Kidney epithelial cell (primary cell): ENCODE measurements at regions not wholly inside any gene's neighbourhood (a gene's known extent, or its start where the extent isn't known, plus 50 kb on each side); places are given as distances from the start of the nearest gene placed in this dataset.
A peak's percentile ranks its signal among the peaks of the same experiment; 100 is the strongest.
"Not testable (repeated sequence)": the region's sequence is repeated elsewhere in the genome, so short reads cannot be mapped to it uniquely, and the experiment has no call there.

ENCODE experiments used
- DNase-seq: peaks from one replicate; pipeline ENCODE4 v3.0.0-alpha.2; 2010; ENCODE audit warnings: low read depth
- H3K27me3 ChIP-seq: 2 replicates; pipeline ENCODE4 v1.6.0; 2011; ENCODE audit warnings: low read length; ENCODE audit not compliant: control insufficient read depth, insufficient read depth
- H3K36me3 ChIP-seq: 2 replicates; pipeline ENCODE4 v1.5.1; 2011; ENCODE audit warnings: low read length; ENCODE audit not compliant: control insufficient read depth, insufficient read depth
- H3K4me3 ChIP-seq: 2 replicates; pipeline ENCODE4 v1.5.1; 2011; ENCODE audit warnings: low read depth, mild to moderate bottlenecking, control low read depth, low read length
- TF ChIP-seq, protein P1 (sequence below): IDR thresholded peaks from 2 replicates; pipeline ENCODE4 v1.5.1; 2011; ENCODE audit warnings: mild to moderate bottlenecking, moderate library complexity, low read length, control low read depth, inconsistent platforms; ENCODE audit not compliant: insufficient read depth, poor library complexity, severe bottlenecking

DNA sequence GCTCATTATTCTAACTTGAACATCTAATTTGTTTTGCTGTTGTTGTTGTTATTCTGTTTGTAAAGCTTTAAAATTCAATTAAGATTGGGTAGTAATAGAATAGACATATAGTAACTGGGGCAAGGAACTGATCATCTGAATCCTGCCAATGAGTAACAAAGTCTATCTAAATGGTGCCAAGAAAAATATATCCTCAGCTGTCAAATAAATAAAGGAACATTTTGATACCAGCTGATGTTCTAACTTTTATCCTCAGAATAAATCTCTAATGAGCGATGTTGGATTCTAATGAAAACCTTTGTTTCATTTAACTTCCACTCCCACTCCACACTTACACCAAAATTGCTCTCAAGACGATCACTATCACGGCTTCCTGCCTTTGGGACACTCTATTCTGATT, 210.9 kb downstream of the TINAG start:
- DNase-seq = peak; percentile 2
- Histone ChIP-seq H3K4me3 (no peak overlapping the region), H3K36me3 (no peaks in the 10 kb centered on the region), H3K27me3 (no peaks in the 10 kb centered on the region)
- TF ChIP-seq, protein P1, sequence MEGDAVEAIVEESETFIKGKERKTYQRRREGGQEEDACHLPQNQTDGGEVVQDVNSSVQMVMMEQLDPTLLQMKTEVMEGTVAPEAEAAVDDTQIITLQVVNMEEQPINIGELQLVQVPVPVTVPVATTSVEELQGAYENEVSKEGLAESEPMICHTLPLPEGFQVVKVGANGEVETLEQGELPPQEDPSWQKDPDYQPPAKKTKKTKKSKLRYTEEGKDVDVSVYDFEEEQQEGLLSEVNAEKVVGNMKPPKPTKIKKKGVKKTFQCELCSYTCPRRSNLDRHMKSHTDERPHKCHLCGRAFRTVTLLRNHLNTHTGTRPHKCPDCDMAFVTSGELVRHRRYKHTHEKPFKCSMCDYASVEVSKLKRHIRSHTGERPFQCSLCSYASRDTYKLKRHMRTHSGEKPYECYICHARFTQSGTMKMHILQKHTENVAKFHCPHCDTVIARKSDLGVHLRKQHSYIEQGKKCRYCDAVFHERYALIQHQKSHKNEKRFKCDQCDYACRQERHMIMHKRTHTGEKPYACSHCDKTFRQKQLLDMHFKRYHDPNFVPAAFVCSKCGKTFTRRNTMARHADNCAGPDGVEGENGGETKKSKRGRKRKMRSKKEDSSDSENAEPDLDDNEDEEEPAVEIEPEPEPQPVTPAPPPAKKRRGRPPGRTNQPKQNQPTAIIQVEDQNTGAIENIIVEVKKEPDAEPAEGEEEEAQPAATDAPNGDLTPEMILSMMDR = no peak

- TF ChIP-seq, protein P1 = no peak
- Histone ChIP-seq H3K36me3 (no peaks in the 10 kb centered on the region), H3K27me3 (no peaks in the 10 kb centered on the region), H3K4me3 (no peak overlapping the region)
- DNase-seq = peak; percentile 0
Observed at GRCh38 chr6:54525731-54526130, 217.5 kb downstream of the TINAG start.

- TF ChIP-seq, protein P1 = no peak
- H3K36me3 ChIP-seq = no peaks in the 10 kb centered on the region
- no peaks in the 10 kb centered on the region for H3K27me3 ChIP-seq
- H3K4me3 ChIP-seq = no peak overlapping the region
- no peak for DNase-seq
Observed at GRCh38 chr6:54533567-54533966, 225.3 kb downstream of the TINAG start.

DNA sequence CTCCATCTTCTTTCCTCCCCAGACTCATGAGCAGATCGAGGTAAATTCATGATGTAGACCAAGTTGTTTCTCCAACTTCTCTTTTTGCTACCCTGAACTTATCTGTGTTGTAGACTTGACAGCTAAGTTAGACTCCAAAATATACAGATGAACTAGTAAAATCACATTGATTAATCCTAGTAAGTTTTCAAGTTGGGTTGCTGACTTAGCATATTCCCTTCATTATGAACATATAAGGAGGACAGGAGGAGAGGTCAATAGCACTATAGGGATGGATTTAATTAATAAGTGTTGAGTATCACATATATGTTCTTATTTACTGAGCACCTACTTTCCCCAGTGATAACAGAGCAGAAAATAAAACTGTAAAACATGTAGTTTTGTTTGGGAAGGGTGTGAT, 227.3 kb downstream of the TINAG start:
- Histone ChIP-seq H3K27me3 (no peaks in the 10 kb centered on the region), H3K36me3 (no peaks in the 10 kb centered on the region), H3K4me3 (no peak overlapping the region)
- no peak for DNase-seq
- TF ChIP-seq, protein P1 = no peak

GRCh38 chr6:54541541-54541940, 233.3 kb downstream of the TINAG start:
- H3K27me3 ChIP-seq = no peaks in the 10 kb centered on the region
- no peaks in the 10 kb centered on the region for H3K36me3 ChIP-seq
- TF ChIP-seq, protein P1 = no peak
- no peak for DNase-seq
- H3K4me3 ChIP-seq = no peak overlapping the region

- Histone ChIP-seq H3K4me3 (no peak overlapping the region), H3K36me3 (no peaks in the 10 kb centered on the region), H3K27me3 (no peaks in the 10 kb centered on the region)
- TF ChIP-seq, protein P1 = no peak
- no peak for DNase-seq
Observed at GRCh38 chr6:54559136-54559535, 250.9 kb downstream of the TINAG start.

DNA sequence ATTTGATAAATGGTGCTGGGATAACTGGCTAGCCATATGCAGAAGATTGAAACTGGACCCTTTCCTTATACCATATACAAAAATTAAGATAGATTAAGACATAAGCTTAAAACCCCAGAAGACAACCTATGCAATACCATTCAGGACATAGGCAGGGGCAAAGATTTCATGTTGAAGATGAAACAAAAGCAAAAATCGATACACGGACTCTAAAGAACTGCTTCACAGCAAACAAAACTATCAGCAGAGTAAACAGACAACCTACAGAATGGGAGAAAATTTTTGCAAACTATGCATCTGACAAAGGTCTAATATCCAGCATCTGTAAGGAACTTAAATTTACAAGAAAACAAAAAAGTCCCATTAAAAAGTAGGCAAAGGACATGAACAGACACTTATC, 255.9 kb downstream of the TINAG start:
- not testable (repeated sequence) for H3K4me3 ChIP-seq, H3K27me3 ChIP-seq, DNase-seq, H3K36me3 ChIP-seq
